Breast epithelium (tissue), 3 donors: ENCODE measurements at regions not wholly inside any gene's neighbourhood (a gene's known extent, or its start where the extent isn't known, plus 50 kb on each side); places are given as distances from the start of the nearest gene placed in this dataset.

Source experiments
- CTCF ChIP-seq, 3 donors: fragments of 450-650 bp; IDR thresholded peaks; one replicate each; pipeline ENCODE4 v1.5.1; 2016 to 2017; ENCODE audit warnings: antibody characterized with exemption in 3 of 3, mild to moderate bottlenecking in 3 of 3, moderate library complexity in 3 of 3
- POLR2A ChIP-seq: fragments of 450-650 bp; IDR thresholded peaks from one replicate; pipeline ENCODE4 v1.6.1; 2016; ENCODE audit warnings: antibody characterized with exemption, mild to moderate bottlenecking, moderate library complexity

DNA sequence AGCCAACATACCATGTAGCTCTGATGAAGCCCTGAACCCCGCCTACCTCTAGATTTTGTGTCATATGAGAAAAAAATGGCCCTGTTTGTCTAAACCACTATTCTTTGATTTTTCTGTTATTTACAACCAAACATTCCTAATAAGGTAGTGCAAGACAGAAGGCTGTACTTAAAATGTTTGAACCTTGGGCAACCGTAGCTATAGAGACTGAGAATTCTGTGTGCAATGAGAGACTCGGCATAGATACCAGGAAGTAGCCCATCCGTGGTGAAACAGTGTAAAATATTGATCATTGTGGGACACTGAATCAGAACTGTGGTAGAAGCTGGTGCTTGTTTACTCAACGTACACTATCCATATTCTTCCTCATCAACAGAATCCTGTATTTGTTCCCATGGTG, 86.5 kb upstream of the TMCC3 start:
- TF ChIP-seq CTCF (IDR thresholded peaks at IDR 0.05) = no peak
- TF ChIP-seq POLR2A = no peak
